ENCODE measurements at regions not wholly inside any gene's neighbourhood (a gene's known extent, or its start where the extent isn't known, plus 50 kb on each side); places are given as distances from the start of the nearest gene placed in this dataset.
A peak's percentile ranks its signal among the peaks of the same experiment; 100 is the strongest.

DNA sequence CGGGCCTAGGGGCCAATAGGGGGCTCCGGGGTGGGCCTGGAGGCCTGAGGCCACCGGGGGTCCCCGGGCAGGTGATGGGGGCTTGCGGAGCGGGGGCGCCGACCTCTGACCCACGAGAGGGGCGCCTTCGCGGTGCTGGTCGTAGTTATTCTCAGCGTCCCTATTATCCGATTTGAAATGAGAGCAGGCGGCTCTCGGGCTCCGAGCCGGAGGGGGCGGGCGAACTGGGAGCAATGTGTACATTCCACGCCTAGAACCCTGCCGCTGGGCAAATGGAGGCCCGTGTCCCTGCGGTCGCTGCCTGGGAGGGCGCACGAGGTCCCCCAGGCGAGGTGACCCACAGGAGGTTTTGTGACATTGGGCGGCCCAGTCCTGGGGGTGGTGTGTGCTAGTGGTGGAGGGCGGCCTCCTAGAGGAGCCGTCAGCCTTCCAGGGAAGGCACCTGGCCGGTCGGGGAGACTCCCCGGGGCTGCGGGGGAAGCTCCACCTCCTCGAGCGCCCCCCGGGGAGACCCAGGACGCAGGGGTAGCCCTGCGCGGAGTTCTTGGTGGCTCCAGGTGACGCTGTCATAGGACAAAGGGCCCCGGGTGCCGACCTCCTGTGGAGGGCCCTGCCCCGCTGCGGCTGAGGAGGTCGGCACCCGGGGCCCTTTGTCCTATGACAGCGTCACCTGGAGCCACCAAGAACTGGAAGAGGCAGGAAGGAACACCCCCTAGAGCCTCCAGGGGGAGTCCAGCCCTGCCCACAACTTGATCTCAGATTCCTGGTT lies 102.6 kb upstream of the PRKX start (continued):
- TF ChIP-seq, protein P1, sequence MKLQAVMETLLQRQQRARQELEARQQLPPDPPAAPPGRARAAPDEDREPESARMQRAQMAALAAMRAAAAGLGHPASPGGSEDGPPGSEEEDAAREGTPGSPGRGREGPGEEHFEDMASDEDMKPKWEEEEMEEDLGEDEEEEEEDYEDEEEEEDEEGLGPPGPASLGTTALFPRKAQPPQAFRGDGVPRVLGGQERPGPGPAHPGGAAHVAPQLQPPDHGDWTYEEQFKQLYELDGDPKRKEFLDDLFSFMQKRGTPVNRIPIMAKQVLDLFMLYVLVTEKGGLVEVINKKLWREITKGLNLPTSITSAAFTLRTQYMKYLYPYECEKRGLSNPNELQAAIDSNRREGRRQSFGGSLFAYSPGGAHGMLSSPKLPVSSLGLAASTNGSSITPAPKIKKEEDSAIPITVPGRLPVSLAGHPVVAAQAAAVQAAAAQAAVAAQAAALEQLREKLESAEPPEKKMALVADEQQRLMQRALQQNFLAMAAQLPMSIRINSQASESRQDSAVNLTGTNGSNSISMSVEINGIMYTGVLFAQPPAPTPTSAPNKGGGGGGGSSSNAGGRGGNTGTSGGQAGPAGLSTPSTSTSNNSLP (IDR thresholded peaks at IDR 0.05; ENCODE audit: borderline replicate concordance, low read depth, low read length): no peak
- no peak for TF ChIP-seq ZNF41 (CRISPR knock-in tag; conservative IDR thresholded peaks at IDR 0.05)
- TF ChIP-seq, protein P2, sequence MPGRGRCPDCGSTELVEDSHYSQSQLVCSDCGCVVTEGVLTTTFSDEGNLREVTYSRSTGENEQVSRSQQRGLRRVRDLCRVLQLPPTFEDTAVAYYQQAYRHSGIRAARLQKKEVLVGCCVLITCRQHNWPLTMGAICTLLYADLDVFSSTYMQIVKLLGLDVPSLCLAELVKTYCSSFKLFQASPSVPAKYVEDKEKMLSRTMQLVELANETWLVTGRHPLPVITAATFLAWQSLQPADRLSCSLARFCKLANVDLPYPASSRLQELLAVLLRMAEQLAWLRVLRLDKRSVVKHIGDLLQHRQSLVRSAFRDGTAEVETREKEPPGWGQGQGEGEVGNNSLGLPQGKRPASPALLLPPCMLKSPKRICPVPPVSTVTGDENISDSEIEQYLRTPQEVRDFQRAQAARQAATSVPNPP (IDR thresholded peaks at IDR 0.05; ENCODE audit: borderline replicate concordance, insufficient read depth, insufficient read length): no peak
- TF ChIP-seq MBD2 (IDR thresholded peaks at IDR 0.05; ENCODE audit: borderline replicate concordance, low read depth): no peak
- peak; percentile 51 for TF ChIP-seq RBFOX2 (IDR thresholded peaks at IDR 0.05; ENCODE audit: low read depth, low read length)
- no peak for TF ChIP-seq HNRNPLL (IDR thresholded peaks at IDR 0.05; ENCODE audit: low read depth, low read length, poor library complexity, severe bottlenecking)
